GM12878 (cell line): ENCODE measurements at regions not wholly inside any gene's neighbourhood (a gene's known extent, or its start where the extent isn't known, plus 50 kb on each side); places are given as distances from the start of the nearest gene placed in this dataset.

Experiments used
- ATAC-seq: fragments of 200-7000 bp; cut with Tn5 transposase; 3 replicates; pipeline ENCODE4 v1.9.1; 2020; ENCODE audit warnings: mild to moderate bottlenecking, moderate library complexity
- BruUV-seq: library from RNA; stranded (reverse); fragments of 400-500 nt; replicated peaks from 2 replicates; lab custom pipeline; 2021; lab: Mats Ljungman, UMichigan
- CTCF ChIA-PET: fragments of 300-600 bp; sonication (Branson Sonifier 250); formaldehyde crosslinking; extraction: SDS; loops from one replicate; lab custom pipeline; 2021; ENCODE audit warnings: inconsistent platforms; lab: Yijun Ruan, JAX
- POLR2A ChIA-PET: fragments of 350-600 bp; formaldehyde crosslinking; extraction: SDS; loops from one replicate; lab custom pipeline; 2021; ENCODE audit warnings: inconsistent platforms; lab: Charles Lee
- RAD21 ChIA-PET: fragments of 300-600 bp; sonication (Branson Sonifier 250); formaldehyde crosslinking; loops from one replicate; lab custom pipeline; 2023; ENCODE audit warnings: antibody characterized with exemption; ENCODE audit not compliant: unreplicated experiment; lab: Charles Lee
- SMC1A ChIA-PET: fragments of 300-600 bp; sonication (Branson Sonifier 250); formaldehyde crosslinking; loops from one replicate; lab custom pipeline; 2023; ENCODE audit not compliant: unreplicated experiment, uncharacterized antibody; lab: Charles Lee
- DNase-seq: peaks from one replicate; pipeline ENCODE4 v3.0.0-alpha.2; 2011; ENCODE audit warnings: low read depth, low spot score
- FAIRE-seq: peaks from 3 replicates; lab custom pipeline; 2011; peaks lifted over from hg19 to GRCh38; lab: Jason Lieb, UNC
- H2AFZ ChIP-seq: 2 replicates; pipeline ENCODE4 v1.6.0; 2011; ENCODE audit warnings: low read depth, low read length, control low read depth; ENCODE audit not compliant: control insufficient read depth
- H3K27ac ChIP-seq: 2 replicates; pipeline ENCODE4 v1.5.1; 2011; ENCODE audit warnings: control low read depth; ENCODE audit not compliant: control insufficient read depth, insufficient read depth
- H3K27me3 ChIP-seq, 2 experiments: replicated peaks in 1 of 2; 2 replicates each; pipeline versions ENCODE4 v1.6.0 to v1.6.1; 2011; ENCODE audit warnings: low read length in 1 of 2; ENCODE audit not compliant: control insufficient read depth in 2 of 2, insufficient read depth in 2 of 2
- H3K36me3 ChIP-seq, 2 experiments: 2 replicates each; pipeline ENCODE4 v1.5.1; 2011; ENCODE audit warnings: low read length in 1 of 2; ENCODE audit not compliant: control insufficient read depth in 2 of 2, insufficient read depth in 2 of 2
- H3K4me1 ChIP-seq: 2 replicates; pipeline ENCODE4 v1.6.1; 2011; ENCODE audit warnings: mild to moderate bottlenecking, low read length, moderate library complexity, mixed read lengths; ENCODE audit not compliant: control insufficient read depth, insufficient read depth
- H3K4me2 ChIP-seq: 2 replicates; pipeline ENCODE4 v1.6.0; 2011; ENCODE audit warnings: control low read depth; ENCODE audit not compliant: control insufficient read depth, insufficient read depth
- H3K4me3 ChIP-seq: fragments of 200-600 bp; sonication (generic); 2 replicates; pipeline ENCODE4 v1.5.1; 2016
- H3K79me2 ChIP-seq: 2 replicates; pipeline ENCODE4 v1.6.0; 2011; ENCODE audit warnings: low read length; ENCODE audit not compliant: control insufficient read depth, insufficient read depth
- H3K9ac ChIP-seq: 2 replicates; pipeline ENCODE4 v1.8.0; 2011; ENCODE audit warnings: low read length, control low read depth, mixed read lengths; ENCODE audit not compliant: control insufficient read depth, insufficient read depth
- H3K9me3 ChIP-seq: replicated peaks from 3 replicates; pipeline ENCODE4 v1.5.1; 2011; ENCODE audit warnings: mild to moderate bottlenecking, low read length; ENCODE audit not compliant: control insufficient read depth, insufficient read depth
- H4K20me1 ChIP-seq: 2 replicates; pipeline ENCODE4 v1.6.0; 2011; ENCODE audit not compliant: control insufficient read depth, insufficient read depth
- FOXM1 ChIP-seq: IDR thresholded peaks from 2 replicates; pipeline ENCODE4 v1.6.1; 2012; ENCODE audit warnings: low read depth, mild to moderate bottlenecking, inconsistent platforms, low read length, moderate library complexity
- USF2 ChIP-seq: IDR thresholded peaks from 2 replicates; pipeline ENCODE4 v1.6.1; 2011; ENCODE audit warnings: low read depth, low read length, improper control_type of control experiment, borderline replicate concordance
- ZBTB40 ChIP-seq: fragments of 450-650 bp; IDR thresholded peaks from 2 replicates; pipeline ENCODE4 v1.6.1; 2016; ENCODE audit warnings: mild to moderate bottlenecking, moderate library complexity, borderline replicate concordance
- WGBS: methylation state at CpG from one replicate; pipeline ENCODE4 v1.1.6; 2016; ENCODE audit warnings: low lambda C conversion rate; ENCODE audit not compliant: insufficient replicate concordance, insufficient coverage; ENCODE audit errors: missing lambda C conversion rate; 5-methylcytosine and 5-hydroxymethylcytosine counted together
- in situ Hi-C: fragments of 300-500 bp; cut with MboI; formaldehyde crosslinking; loops from 9 replicates; pipeline ENCODE4 v1.14.3; 2018; ENCODE audit warnings: mixed read lengths
- intact Hi-C: fragments of 100-400 bp; cut with micrococcal nuclease; formaldehyde crosslinking; loops from one replicate; pipeline ENCODE4 v1.14.2; 2022; ENCODE audit not compliant: unreplicated experiment

DNA sequence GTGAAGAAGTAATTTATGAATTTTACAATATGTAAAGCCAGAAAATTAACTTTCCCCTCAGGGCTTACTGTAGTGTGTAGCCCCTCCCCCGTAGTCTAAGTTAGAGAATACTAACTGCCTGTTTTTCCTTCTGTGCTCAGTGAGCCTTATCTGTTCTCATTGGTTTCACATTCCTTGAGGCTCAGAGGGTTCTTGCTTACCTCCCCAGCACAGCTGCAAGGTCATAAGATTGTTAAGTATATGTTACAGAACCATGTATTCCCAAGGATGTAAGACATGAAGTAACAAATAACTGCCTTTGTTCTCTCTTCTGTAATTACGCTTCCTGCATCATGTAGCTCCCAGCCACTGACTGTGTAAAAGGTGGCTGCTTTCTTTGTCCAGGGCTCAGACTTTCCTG is 1351.1 kb downstream of the TMEM121 start:
- TF ChIP-seq USF2 (no peak), ZBTB40 (no peak), FOXM1 (0 out of 2 replicates have a peak, but pooled peaks have one; percentile 11)
- Histone ChIP-seq H3K4me2 (peak overlapping the region; percentile 27; the same call in 1 of the 2 replicates), H3K9me3 (no peaks in the 10 kb centered on the region), H3K9ac (no peak overlapping the region), H3K36me3 (no peaks in the 10 kb centered on the region), H3K79me2 (no peaks in the 10 kb centered on the region), H3K27me3 (no peaks in the 10 kb centered on the region), H2AFZ (no peak overlapping the region), H3K4me3 (no peak overlapping the region), H4K20me1 (no peaks in the 10 kb centered on the region), H3K27ac (no peak overlapping the region), H3K4me1 (peaks cover 25% of the 10 kb centered on the region)
- intact Hi-C loops (no loop called here), in situ Hi-C loops (no loop called here)
- ATAC-seq (no peak), FAIRE-seq (no peak), DNase-seq (no peak)
- ChIA-PET RAD21 (interaction anchor here (1.4 kb wide), 1 partner anchor 34 kb away, joined by 3 read pairs; no protein-coding TSS in a partner anchor), POLR2A (no interaction called here), SMC1A (interaction anchor here (6.5 to 13.0 kb wide), 2 partner anchors 34 to 46 kb away, joined by 60 to 244 read pairs; no protein-coding TSS in a partner anchor), CTCF (interaction anchor here (0.8 to 14.4 kb wide), 6 partner anchors 20 to 217 kb away, joined by 3 to 605 read pairs (median 4); no protein-coding TSS in a partner anchor)
- 0% methylated on average over 2 of the region's 2 CpGs for WGBS
- BruUV-seq = no TSS peak
